Liver (tissue), 8 donors: ENCODE measurements at regions not wholly inside any gene's neighbourhood (a gene's known extent, or its start where the extent isn't known, plus 50 kb on each side); places are given as distances from the start of the nearest gene placed in this dataset.

Experiments
- DNase-seq: peaks from one replicate; pipeline ENCODE4 v3.0.0-alpha.2; 2017; ENCODE audit warnings: low spot score
- H3K27ac ChIP-seq, 2 donors: one replicate each; pipeline ENCODE4 v1.7.0; 2013; ENCODE audit warnings: inconsistent platforms in 2 of 2, low read length in 2 of 2, control low read depth in 1 of 2, low read depth in 1 of 2, mild to moderate bottlenecking in 1 of 2
- H3K27me3 ChIP-seq, 4 donors: one replicate each; pipeline versions ENCODE4 v1.6.1 to v1.7.0; 2013; ENCODE audit warnings: low read length in 3 of 4, inconsistent platforms in 1 of 4, mild to moderate bottlenecking in 1 of 4, moderate library complexity in 1 of 4; ENCODE audit not compliant: control insufficient read depth in 4 of 4, insufficient read depth in 4 of 4
- H3K36me3 ChIP-seq, 4 donors: one replicate each; pipeline versions ENCODE4 v1.6.1 to v1.7.0; 2013; ENCODE audit warnings: low read length in 3 of 4, mild to moderate bottlenecking in 3 of 4, low read depth in 1 of 4, moderate library complexity in 1 of 4; ENCODE audit not compliant: control insufficient read depth in 4 of 4, insufficient read depth in 3 of 4
- H3K4me1 ChIP-seq, 4 donors: one replicate each; pipeline versions ENCODE4 v1.6.1 to v1.7.0; 2013; ENCODE audit warnings: low read length in 3 of 4, mild to moderate bottlenecking in 3 of 4, moderate library complexity in 1 of 4; ENCODE audit not compliant: control insufficient read depth in 4 of 4, insufficient read depth in 4 of 4
- H3K4me3 ChIP-seq, 3 donors: one replicate each; pipeline versions ENCODE4 v1.6.1 to v1.7.0; 2013; ENCODE audit warnings: low read length in 3 of 3, control low read depth in 1 of 3, low read depth in 1 of 3, mild to moderate bottlenecking in 1 of 3
- H3K9ac ChIP-seq, 2 donors: one replicate each; pipeline ENCODE4 v1.7.0; 2013; ENCODE audit warnings: low read length in 2 of 2, mild to moderate bottlenecking in 2 of 2, moderate library complexity in 2 of 2, control low read depth in 1 of 2, low read depth in 1 of 2
- H3K9me3 ChIP-seq, 4 donors: one replicate each; pipeline versions ENCODE4 v1.6.1 to v1.7.0; 2013; ENCODE audit warnings: low read length in 3 of 4; ENCODE audit not compliant: control insufficient read depth in 4 of 4
- ATF3 ChIP-seq: IDR thresholded peaks from 2 replicates; pipeline ENCODE4 v1.6.1; 2016; ENCODE audit warnings: antibody characterized with exemption
- CTCF ChIP-seq: fragments of 150-350 bp; IDR thresholded peaks from 2 replicates; pipeline ENCODE4 v1.5.1; 2017; ENCODE audit warnings: improper control_type of control experiment, low read depth, low read length; ENCODE audit not compliant: missing input control
- EGR1 ChIP-seq, 2 donors: IDR thresholded peaks; 2 replicates each; pipeline ENCODE4 v1.6.1; 2016 to 2018; ENCODE audit warnings: antibody characterized with exemption in 2 of 2, low read depth in 2 of 2
- FOXA1 ChIP-seq: IDR thresholded peaks from 2 replicates; pipeline ENCODE4 v1.6.1; 2016; ENCODE audit warnings: antibody characterized with exemption
- HNF4G ChIP-seq: IDR thresholded peaks from 2 replicates; pipeline ENCODE4 v1.6.1; 2016; ENCODE audit warnings: antibody characterized with exemption
- MAX ChIP-seq: IDR thresholded peaks from 2 replicates; pipeline ENCODE4 v1.6.1; 2016; ENCODE audit warnings: antibody characterized with exemption
- NR2F2 ChIP-seq: IDR thresholded peaks from 2 replicates; pipeline ENCODE4 v1.6.1; 2016; ENCODE audit warnings: antibody characterized with exemption
- RAD21 ChIP-seq, 2 donors: IDR thresholded peaks; 2 replicates each; pipeline ENCODE4 v1.6.1; 2016; ENCODE audit warnings: antibody characterized with exemption in 2 of 2, mild to moderate bottlenecking in 2 of 2
- REST ChIP-seq: IDR thresholded peaks from 2 replicates; pipeline ENCODE4 v1.6.1; 2016; ENCODE audit warnings: antibody characterized with exemption, mild to moderate bottlenecking
- SP1 ChIP-seq: IDR thresholded peaks from 2 replicates; pipeline ENCODE4 v1.6.1; 2018; ENCODE audit warnings: antibody characterized with exemption, mild to moderate bottlenecking
- TAF1 ChIP-seq: conservative IDR thresholded peaks from 2 replicates; pipeline ENCODE4 v1.6.1; 2016; ENCODE audit warnings: antibody characterized with exemption, mild to moderate bottlenecking
- YY1 ChIP-seq: IDR thresholded peaks from 2 replicates; pipeline ENCODE4 v1.6.1; 2016; ENCODE audit warnings: antibody characterized with exemption, mild to moderate bottlenecking
- ZBTB33 ChIP-seq: IDR thresholded peaks from 2 replicates; pipeline ENCODE4 v1.6.1; 2016; ENCODE audit warnings: antibody characterized with exemption
- WGBS: extraction: QIAGEN DNeasy Blood & Tissue Kit; methylation state at CpG from one replicate; pipeline ENCODE4 v1.1.7; 2013; 5-methylcytosine and 5-hydroxymethylcytosine counted together
- donor health status: healthy.
- donor health status: healthy.
- donor health status: healthy.
- donor health status: healthy.
- donor health status: healthy.

- TF ChIP-seq CTCF (no peak), HNF4G (no peak), TAF1 (no peak), FOXA1 (no peak)
Measured at GRCh38 chr16:66171578-66171977, 194.9 kb upstream of the CDH5 start (continued).

GRCh38 chr16:66170989-66171388, 195.5 kb upstream of the CDH5 start:
- DNase-seq: no peak
- Histone ChIP-seq H3K27ac (no peak overlapping the region), H3K27me3 (no peaks in the 10 kb centered on the region), H3K4me1 (no peaks in the 10 kb centered on the region), H3K4me3 (no peak overlapping the region), H3K9me3 (no peaks in the 10 kb centered on the region), H3K9ac (no peak overlapping the region), H3K36me3 (no peaks in the 10 kb centered on the region)
- no peak for TF ChIP-seq YY1
- TF ChIP-seq EGR1 (IDR thresholded peaks at IDR 0.05; ENCODE audit: low read depth in 2 of 2): no peak
- TF ChIP-seq SP1: no peak
- no peak for TF ChIP-seq NR2F2
- no peak for TF ChIP-seq ATF3
- TF ChIP-seq TAF1: no peak
- no peak for TF ChIP-seq RAD21 (IDR thresholded peaks at IDR 0.05)
- WGBS: 84% methylated on average over 3 of the region's 3 CpGs

GRCh38 chr16:66169817-66170216, 196.7 kb upstream of the CDH5 start:
- WGBS: 98% methylated on average over 3 of the region's 3 CpGs
- no peak overlapping the region for H3K27ac ChIP-seq
- no peak overlapping the region for H3K4me3 ChIP-seq
- H3K4me1 ChIP-seq: no peaks in the 10 kb centered on the region
- no peak overlapping the region for H3K9ac ChIP-seq
- DNase-seq: no peak
- H3K9me3 ChIP-seq: no peaks in the 10 kb centered on the region
- H3K36me3 ChIP-seq: no peaks in the 10 kb centered on the region
- TF ChIP-seq REST: no peak
- no peaks in the 10 kb centered on the region for H3K27me3 ChIP-seq

- no peaks in the 10 kb centered on the region for H3K4me1 ChIP-seq
- no peak overlapping the region for H3K4me3 ChIP-seq
- H3K36me3 ChIP-seq: no peaks in the 10 kb centered on the region
- no peaks in the 10 kb centered on the region for H3K27me3 ChIP-seq
- no peak for TF ChIP-seq EGR1 (IDR thresholded peaks at IDR 0.05; ENCODE audit: low read depth in 2 of 2)
- TF ChIP-seq TAF1: no peak
- no peak for TF ChIP-seq ZBTB33
- no peak for TF ChIP-seq SP1
- TF ChIP-seq HNF4G: no peak
- no peak for TF ChIP-seq MAX
- TF ChIP-seq CTCF: no peak
- no peak for TF ChIP-seq RAD21 (IDR thresholded peaks at IDR 0.05)
- no peak overlapping the region for H3K27ac ChIP-seq
- no peak overlapping the region for H3K9ac ChIP-seq
- H3K9me3 ChIP-seq: no peaks in the 10 kb centered on the region
- WGBS: 46% methylated on average over 5 of the region's 5 CpGs
- DNase-seq: no peak
Measured at GRCh38 chr16:66168777-66169176, 197.7 kb upstream of the CDH5 start.
